Peyer's patch (tissue), 4 donors: ENCODE measurements at regions not wholly inside any gene's neighbourhood (a gene's known extent, or its start where the extent isn't known, plus 50 kb on each side); places are given as distances from the start of the nearest gene placed in this dataset.

Experiments used
- DNase-seq, 3 donors: peaks; one replicate each; pipeline ENCODE4 v3.0.0-alpha.2; 2017 to 2019
- H3K27ac ChIP-seq, 4 donors: fragments of 200-600 bp; sonication (generic); one replicate each; pipeline ENCODE4 v1.5.1; 2016 to 2019
- H3K27me3 ChIP-seq, 2 donors: fragments of 200-600 bp; sonication (generic); one replicate each; pipeline ENCODE4 v1.5.1; 2019
- H3K36me3 ChIP-seq, 3 donors: fragments of 200-600 bp; sonication (generic); one replicate each; pipeline ENCODE4 v1.5.1; 2016 to 2019
- H3K4me1 ChIP-seq, 4 donors: fragments of 200-600 bp; sonication (generic); one replicate each; pipeline ENCODE4 v1.5.1; 2016 to 2019
- H3K4me3 ChIP-seq, 4 donors: fragments of 200-600 bp; sonication (generic); 1 replicate in 3 of 4; 2 replicates in 1 of 4; pipeline ENCODE4 v1.5.1; 2016 to 2019; ENCODE audit warnings: mild to moderate bottlenecking in 1 of 4
- H3K9me3 ChIP-seq, 4 donors: fragments of 200-600 bp; sonication (generic); one replicate each; pipeline ENCODE4 v1.5.1; 2016 to 2019; ENCODE audit warnings: mild to moderate bottlenecking in 1 of 4
- POLR2A ChIP-seq, 2 donors: fragments of 450-650 bp; IDR thresholded peaks; one replicate each; pipeline ENCODE4 v1.5.1; 2017; ENCODE audit warnings: antibody characterized with exemption in 2 of 2, mild to moderate bottlenecking in 2 of 2, moderate library complexity in 2 of 2
- TF ChIP-seq, protein P1 (sequence below), 6 experiments: fragments of 450-650 bp in 4 of 6; fragments of 200-600 bp in 2 of 6; sonication (generic) in 1 of 6; IDR thresholded peaks; one replicate each; pipeline ENCODE4 v1.5.1; 2017 to 2019; ENCODE audit warnings: antibody characterized with exemption in 6 of 6, mild to moderate bottlenecking in 3 of 6, moderate library complexity in 1 of 6

DNA sequence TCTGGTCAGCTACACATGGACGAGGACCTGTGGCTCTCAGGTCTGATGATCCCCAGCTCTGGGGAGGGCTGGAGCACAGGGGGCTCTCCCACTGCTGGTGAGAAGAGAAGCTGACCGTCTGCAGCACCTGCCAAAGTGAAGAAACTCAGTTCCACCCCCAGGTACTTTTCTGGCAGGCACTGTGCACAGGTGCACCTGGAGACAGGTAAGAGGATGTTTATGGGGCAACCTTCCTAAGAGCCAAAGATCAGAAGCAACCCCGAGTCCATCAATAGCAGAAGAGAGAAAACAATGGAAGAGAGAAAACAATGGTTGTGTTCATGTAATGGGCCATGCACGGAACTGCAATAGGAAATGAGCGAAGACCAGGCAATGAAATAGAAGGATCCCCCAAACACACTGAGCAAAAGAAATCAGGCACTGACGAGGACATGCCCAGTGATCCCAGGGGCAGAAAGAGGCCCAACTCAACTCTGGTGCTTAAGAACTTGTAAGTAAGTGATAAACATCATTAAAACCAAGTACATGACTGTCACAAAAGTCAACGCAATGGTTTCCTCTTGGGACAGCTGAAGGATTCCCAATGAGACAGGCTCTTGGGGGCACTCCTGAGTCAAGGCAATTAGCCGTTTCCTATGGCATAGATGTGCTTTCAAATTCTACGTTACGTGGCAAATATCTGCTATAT lies 95.0 kb upstream of the ALDH1A3 start:
- Histone ChIP-seq H3K4me1 (no peaks in the 10 kb centered on the region), H3K4me3 (no peak overlapping the region), H3K27ac (no peak overlapping the region), H3K27me3 (no peaks in the 10 kb centered on the region), H3K9me3 (no peaks in the 10 kb centered on the region), H3K36me3 (no peaks in the 10 kb centered on the region)
- no peak for TF ChIP-seq POLR2A (IDR thresholded peaks at IDR 0.05)
- TF ChIP-seq, protein P1, sequence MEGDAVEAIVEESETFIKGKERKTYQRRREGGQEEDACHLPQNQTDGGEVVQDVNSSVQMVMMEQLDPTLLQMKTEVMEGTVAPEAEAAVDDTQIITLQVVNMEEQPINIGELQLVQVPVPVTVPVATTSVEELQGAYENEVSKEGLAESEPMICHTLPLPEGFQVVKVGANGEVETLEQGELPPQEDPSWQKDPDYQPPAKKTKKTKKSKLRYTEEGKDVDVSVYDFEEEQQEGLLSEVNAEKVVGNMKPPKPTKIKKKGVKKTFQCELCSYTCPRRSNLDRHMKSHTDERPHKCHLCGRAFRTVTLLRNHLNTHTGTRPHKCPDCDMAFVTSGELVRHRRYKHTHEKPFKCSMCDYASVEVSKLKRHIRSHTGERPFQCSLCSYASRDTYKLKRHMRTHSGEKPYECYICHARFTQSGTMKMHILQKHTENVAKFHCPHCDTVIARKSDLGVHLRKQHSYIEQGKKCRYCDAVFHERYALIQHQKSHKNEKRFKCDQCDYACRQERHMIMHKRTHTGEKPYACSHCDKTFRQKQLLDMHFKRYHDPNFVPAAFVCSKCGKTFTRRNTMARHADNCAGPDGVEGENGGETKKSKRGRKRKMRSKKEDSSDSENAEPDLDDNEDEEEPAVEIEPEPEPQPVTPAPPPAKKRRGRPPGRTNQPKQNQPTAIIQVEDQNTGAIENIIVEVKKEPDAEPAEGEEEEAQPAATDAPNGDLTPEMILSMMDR (IDR thresholded peaks at IDR 0.05), result no peak
- no peak for DNase-seq

DNA sequence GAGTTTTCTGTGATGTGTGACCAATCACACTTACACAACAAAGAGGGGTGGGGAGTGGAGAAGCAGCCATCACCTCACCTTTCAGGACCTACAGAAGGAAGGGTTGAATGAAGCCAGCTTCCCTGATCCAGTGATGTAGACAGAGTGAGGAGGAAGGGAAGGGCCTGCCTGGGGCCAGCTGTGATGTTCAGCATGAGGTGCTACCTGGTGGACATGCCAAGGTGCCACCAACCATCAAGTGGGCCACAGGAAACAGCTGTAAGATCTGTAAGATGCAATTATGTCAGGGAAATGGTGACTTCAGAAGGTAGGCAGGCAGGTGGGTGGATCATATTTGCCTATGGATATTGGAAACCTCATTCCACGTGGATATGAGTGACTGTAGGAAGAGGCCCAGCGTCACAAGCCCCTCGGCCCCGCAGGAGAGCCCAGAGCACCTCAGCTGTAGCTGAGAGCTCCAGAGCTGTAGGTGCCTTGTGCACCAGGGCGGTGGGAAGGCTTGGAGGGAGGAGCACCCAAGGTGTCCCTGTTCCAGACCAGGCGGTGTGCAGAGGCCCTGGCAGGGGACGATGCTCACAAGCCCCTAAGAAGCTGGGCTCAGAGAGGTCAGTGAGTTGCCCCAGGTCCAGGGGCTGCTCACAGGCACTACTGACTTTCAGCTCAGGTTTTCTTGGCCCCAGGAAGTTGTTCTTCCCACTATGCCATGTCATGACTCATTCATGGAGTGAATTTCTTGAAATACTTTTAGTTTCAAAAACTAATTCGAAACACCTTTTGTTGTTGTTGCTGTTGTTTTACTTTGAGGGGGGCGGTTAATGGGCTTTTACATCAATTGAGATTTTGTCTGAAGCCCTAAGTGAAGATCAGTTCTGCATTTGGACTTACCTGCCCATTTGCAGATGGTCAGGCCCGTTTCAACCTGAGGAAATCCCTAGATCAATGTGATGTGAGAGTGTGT lies 94.2 kb upstream of the ALDH1A3 start:
- Histone ChIP-seq H3K27ac (no peak overlapping the region), H3K27me3 (no peaks in the 10 kb centered on the region), H3K4me3 (no peak overlapping the region), H3K4me1 (no peaks in the 10 kb centered on the region), H3K9me3 (no peaks in the 10 kb centered on the region), H3K36me3 (no peaks in the 10 kb centered on the region)
- peak; percentile 5 to 34 (median 24) for DNase-seq
- TF ChIP-seq POLR2A (IDR thresholded peaks at IDR 0.05), result no peak
- TF ChIP-seq, protein P1 (IDR thresholded peaks at IDR 0.05), result no peak

DNA sequence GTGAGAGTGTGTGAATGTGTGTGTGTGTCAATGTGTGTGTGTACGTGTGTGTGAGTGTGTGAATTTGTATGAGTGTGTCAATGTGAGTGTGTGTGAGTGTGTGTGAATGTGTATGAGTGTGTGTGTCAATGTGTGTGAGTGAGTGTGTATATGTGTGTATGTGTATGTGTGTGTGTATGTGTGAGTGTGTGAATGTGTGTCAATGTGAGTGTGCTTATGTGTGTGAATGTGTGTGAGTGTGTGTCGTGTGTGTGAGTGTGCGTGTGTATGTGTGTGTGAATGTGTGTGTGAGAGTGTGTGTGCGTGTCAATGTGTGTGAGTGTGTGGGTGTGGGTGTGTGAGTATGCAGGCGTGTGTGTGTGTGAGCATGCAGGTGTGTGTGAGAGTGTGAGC lies 93.5 kb upstream of the ALDH1A3 start:
- peak in 1 of 3 donors; percentile 7 for DNase-seq
- no peaks in the 10 kb centered on the region for H3K27me3 ChIP-seq
- TF ChIP-seq, protein P1 (IDR thresholded peaks at IDR 0.05), result no peak
- TF ChIP-seq POLR2A (IDR thresholded peaks at IDR 0.05), result no peak

DNA sequence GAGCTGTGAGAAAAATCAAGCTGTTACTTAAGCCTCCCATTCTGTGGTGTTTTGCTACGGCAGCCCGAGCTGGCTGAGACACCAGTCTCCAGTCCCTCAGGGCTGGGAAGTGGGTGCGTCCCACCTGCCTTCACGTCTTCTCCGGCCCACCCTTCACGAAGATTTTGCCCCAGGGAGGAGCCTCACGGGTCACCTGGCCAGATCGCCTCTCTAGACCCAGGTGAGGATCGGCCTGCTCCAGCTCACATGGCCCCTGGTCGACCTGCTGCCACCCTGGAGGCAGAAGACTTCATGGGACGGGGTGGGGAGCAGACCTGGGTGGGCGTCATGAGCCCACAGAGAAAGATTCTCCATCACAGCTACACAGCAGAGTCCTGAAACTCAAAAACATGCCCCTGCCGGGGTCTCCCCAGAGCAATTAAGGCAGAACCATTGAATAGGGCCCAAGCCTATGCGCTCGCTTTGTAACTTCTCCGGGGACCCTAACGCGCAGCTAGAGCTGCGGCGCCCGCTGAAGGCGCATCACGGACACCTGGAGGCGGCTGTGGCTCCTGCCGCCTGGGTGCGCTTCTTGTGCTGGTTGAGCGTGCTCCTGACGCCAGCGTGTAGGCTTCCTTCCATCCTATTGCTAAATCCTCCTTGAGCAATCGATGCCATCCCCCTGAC lies 92.6 kb upstream of the ALDH1A3 start:
- H3K27me3 ChIP-seq, result no peaks in the 10 kb centered on the region
- H3K9me3 ChIP-seq, result no peaks in the 10 kb centered on the region
- TF ChIP-seq, protein P1 (IDR thresholded peaks at IDR 0.05), result no peak
- no peak for TF ChIP-seq POLR2A (IDR thresholded peaks at IDR 0.05)
- H3K36me3 ChIP-seq, result no peaks in the 10 kb centered on the region
- H3K4me1 ChIP-seq, result no peaks in the 10 kb centered on the region
- no peak overlapping the region for H3K27ac ChIP-seq
- peak in 1 of 3 donors; percentile 22 for DNase-seq
- no peak overlapping the region for H3K4me3 ChIP-seq

More for the DNA sequence above, 93.5 kb upstream of the ALDH1A3 start:
- no peaks in the 10 kb centered on the region for H3K36me3 ChIP-seq
- no peak overlapping the region for H3K4me3 ChIP-seq
- H3K27ac ChIP-seq, result no peak overlapping the region
- no peaks in the 10 kb centered on the region for H3K4me1 ChIP-seq
- no peaks in the 10 kb centered on the region for H3K9me3 ChIP-seq

DNA sequence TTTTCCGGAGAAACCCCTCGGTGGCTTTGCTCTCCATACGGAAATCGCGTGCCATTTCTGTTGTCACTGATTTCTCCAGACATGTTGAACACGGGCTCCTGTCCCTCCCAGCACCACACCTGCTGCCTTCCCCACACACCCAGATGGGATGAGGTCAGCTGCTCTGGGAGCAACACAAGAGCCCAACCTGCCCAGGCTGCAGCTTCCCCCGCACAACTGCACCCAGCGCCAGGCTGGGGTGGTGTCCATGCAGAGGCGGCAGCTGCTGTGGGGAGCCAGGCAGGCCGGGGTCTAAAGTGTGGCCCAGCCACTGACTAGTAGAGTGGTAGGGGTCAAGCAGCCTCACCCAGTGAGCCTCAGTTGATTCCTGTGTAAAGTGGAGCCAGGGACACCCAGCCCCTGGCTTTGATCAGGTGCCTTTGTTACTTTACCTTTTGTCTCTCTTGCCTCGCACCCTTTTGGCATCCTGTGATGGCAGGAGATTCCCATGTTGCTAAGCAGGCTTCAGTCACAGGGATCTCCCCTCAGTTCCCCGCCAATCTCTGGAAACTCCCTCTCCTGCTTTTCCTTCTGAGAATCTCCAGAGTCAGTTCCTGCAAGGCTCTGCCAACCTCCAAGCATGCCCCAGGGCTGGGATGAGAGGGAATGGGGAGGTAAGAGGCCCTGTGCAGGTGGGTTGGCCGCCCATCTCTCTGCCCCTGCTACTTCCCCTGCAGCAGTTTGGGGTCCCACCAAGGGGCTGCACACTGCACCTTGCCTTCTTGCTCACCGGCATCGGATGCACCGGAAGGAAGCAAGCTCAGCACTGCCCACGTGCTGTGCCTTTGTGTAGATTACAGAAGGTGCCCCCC lies 91.8 kb upstream of the ALDH1A3 start:
- no peaks in the 10 kb centered on the region for H3K27me3 ChIP-seq
- H3K9me3 ChIP-seq, result no peaks in the 10 kb centered on the region
- no peaks in the 10 kb centered on the region for H3K36me3 ChIP-seq
- H3K27ac ChIP-seq, result no peak overlapping the region
- DNase-seq, result peak in 1 of 3 donors; percentile 37
- H3K4me1 ChIP-seq, result no peaks in the 10 kb centered on the region
- TF ChIP-seq, protein P1 (IDR thresholded peaks at IDR 0.05), result no peak
- TF ChIP-seq POLR2A (IDR thresholded peaks at IDR 0.05), result no peak
- no peak overlapping the region for H3K4me3 ChIP-seq
